Bone marrow (tissue), 2 donors: ENCODE measurements at regions not wholly inside any gene's neighbourhood (a gene's known extent, or its start where the extent isn't known, plus 50 kb on each side); places are given as distances from the start of the nearest gene placed in this dataset.

ENCODE experiments used
- DNase-seq, 2 donors: peaks; one replicate each; lab custom pipeline; 2025; lab: John Stamatoyannopoulos, UW

- DNase-seq = no peak
Measured at GRCh38 chr21:27129215-27129614, 162.3 kb upstream of the ADAMTS5 start.

GRCh38 chr21:27126140-27126539 lies 159.3 kb upstream of the ADAMTS5 start:
- no peak for DNase-seq

GRCh38 chr21:27122686-27123085 lies 155.8 kb upstream of the ADAMTS5 start:
- no peak for DNase-seq

GRCh38 chr21:27114111-27114510 lies 147.2 kb upstream of the ADAMTS5 start:
- no peak for DNase-seq

- no peak for DNase-seq
Measured at GRCh38 chr21:27112186-27112585, 145.3 kb upstream of the ADAMTS5 start.

- no peak for DNase-seq
Measured at GRCh38 chr21:27110956-27111355, 144.1 kb upstream of the ADAMTS5 start.

GRCh38 chr21:27108701-27109100 lies 141.8 kb upstream of the ADAMTS5 start:
- DNase-seq = no peak

- no peak for DNase-seq
Measured at GRCh38 chr21:27108228-27108627, 141.3 kb upstream of the ADAMTS5 start.

GRCh38 chr21:27104846-27105431 lies 138.1 kb upstream of the ADAMTS5 start:
- DNase-seq = no peak

- no peak for DNase-seq
Measured at GRCh38 chr21:27103768-27104167, 136.9 kb upstream of the ADAMTS5 start.

- DNase-seq = no peak
Measured at GRCh38 chr21:27101523-27101922, 134.6 kb upstream of the ADAMTS5 start.

- no peak for DNase-seq
Measured at GRCh38 chr21:27094184-27094948, 127.5 kb upstream of the ADAMTS5 start.

- DNase-seq = no peak
Measured at GRCh38 chr21:27086630-27087029, 119.7 kb upstream of the ADAMTS5 start.

- no peak for DNase-seq
Measured at GRCh38 chr21:27086186-27086585, 119.3 kb upstream of the ADAMTS5 start.

- no peak for DNase-seq
Measured at GRCh38 chr21:27085387-27085786, 118.5 kb upstream of the ADAMTS5 start.

GRCh38 chr21:27083144-27083543 lies 116.3 kb upstream of the ADAMTS5 start:
- no peak for DNase-seq

GRCh38 chr21:27082431-27083010 lies 115.6 kb upstream of the ADAMTS5 start:
- DNase-seq = no peak

- DNase-seq = no peak
Measured at GRCh38 chr21:27079636-27080240, 112.8 kb upstream of the ADAMTS5 start.

- DNase-seq = no peak
Measured at GRCh38 chr21:27078915-27079314, 112.0 kb upstream of the ADAMTS5 start.

- no peak for DNase-seq
Measured at GRCh38 chr21:27077501-27077900, 110.6 kb upstream of the ADAMTS5 start.

- no peak for DNase-seq
Measured at GRCh38 chr21:27076025-27076424, 109.1 kb upstream of the ADAMTS5 start.

GRCh38 chr21:27070861-27071670 lies 104.2 kb upstream of the ADAMTS5 start:
- DNase-seq = no peak
